ENCODE measurements at regions not wholly inside any gene's neighbourhood (a gene's known extent, or its start where the extent isn't known, plus 50 kb on each side); places are given as distances from the start of the nearest gene placed in this dataset.

DNA sequence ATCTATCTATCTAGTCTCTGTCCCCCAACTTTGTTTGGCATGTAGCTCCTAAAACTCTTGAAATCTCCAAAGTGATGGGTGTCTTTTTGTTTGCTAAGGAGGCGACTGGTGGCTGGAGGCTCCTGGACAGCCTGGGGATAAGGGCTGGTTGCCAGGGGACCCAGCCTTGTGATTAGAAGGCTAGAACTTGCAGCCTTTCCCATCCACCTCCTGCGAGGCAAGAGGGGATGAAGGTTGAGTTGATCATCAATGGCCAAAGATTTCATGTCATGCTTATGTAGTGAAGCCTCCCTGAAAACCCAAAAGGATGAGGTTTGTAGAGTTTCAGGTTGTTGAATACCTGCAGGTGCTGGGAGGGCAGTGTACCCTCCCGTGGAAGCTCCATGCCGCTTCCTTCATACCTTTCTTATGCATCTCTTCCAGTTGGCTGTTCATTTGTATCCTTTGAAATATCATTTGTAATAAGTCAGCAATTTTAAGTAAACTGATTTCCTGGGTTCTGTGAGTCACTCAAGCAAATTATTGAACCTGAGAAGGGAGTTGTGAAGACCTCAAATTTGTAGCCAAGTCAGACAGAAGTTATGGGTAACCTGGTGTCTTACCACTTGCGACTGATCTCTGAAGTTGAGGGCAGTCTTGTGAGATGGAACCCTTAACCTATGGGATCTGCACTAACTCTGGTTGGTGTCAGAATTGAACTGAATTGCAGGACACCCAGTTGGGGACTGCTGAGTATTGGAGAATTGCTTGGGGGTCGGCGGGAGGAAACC, 202.4 kb downstream of the SEC14L1 start:
- DNase-seq: no peak

- no peak for DNase-seq
These were observed 203.3 kb downstream of the SEC14L1 start for GRCh38 chr17:77344038-77344437.

DNA sequence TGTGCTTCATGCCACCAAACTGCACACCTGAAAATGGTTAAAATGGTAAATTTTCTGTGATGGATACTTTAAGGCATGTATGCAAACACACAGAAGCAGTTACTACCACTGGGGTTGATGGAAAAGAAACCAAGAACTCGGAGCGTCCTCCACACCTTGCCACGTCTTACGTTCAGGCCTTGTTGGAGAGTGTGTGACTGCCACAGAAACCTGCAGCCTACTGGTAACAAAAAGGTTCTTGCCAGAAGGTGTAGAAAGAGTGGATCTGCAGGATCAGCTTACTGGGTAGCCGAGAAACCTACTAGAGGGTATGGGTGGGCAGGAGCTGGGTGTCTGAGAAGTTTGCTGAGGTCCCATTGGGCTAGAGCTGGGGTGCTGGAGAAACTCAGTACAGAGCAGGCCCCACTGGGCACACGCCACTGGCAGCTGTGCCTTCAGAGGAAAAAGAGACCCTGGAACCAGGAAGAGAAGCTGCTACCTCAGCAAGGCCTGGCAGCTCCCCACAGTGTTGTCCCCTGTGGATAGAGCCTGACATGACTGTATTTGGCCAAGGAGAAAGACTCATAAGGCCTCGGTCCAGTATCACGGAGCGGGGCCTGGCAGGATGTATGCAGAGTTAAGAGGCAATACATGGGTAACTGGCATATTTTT, 204.6 kb downstream of the SEC14L1 start:
- no peak for DNase-seq

GRCh38 chr17:77346765-77347164, 206.0 kb downstream of the SEC14L1 start:
- no peak for DNase-seq

DNA sequence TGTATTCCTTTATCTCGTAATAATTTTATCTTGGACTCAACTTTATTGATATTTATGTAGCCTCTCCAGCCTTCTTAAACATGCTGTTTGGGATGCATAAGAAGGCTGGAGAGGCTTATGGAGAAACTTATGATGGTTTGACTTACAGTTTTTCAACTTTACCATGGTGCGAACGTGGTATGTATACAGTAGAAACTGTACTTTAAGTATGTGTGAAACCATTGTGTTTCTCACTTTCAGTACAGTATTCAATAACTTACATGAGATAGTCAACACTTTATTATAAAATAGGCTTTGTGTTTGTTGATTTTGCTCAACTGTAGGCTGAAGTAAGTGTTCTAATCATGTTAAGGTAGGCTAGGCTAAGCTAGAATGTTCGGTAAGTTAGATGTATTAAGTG, 206.8 kb downstream of the SEC14L1 start:
- DNase-seq: no peak

- no peak for DNase-seq
These were observed 209.4 kb downstream of the SEC14L1 start for GRCh38 chr17:77349976-77350830.

- no peak for DNase-seq
These were observed 211.7 kb downstream of the SEC14L1 start for GRCh38 chr17:77352441-77352840.

DNA sequence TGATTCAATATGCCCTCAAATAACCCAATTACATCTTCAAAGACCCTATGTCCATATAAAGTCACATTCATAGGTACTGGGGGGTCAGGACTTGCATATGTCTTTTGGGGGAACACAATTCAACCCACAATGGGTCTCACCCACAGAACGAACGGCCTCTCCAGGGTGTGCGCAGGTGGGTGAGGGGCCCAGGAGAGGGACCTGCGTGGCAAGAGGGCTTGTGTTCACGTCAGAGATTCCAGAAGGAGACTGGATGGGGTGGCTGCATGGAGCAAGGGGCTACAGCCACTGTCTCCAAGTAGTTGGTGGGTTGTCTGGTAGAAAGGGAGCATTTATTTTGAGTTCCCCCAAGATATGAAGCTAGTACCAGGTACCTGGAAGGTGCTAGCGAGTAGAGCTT, 212.2 kb downstream of the SEC14L1 start:
- no peak for DNase-seq

DNA sequence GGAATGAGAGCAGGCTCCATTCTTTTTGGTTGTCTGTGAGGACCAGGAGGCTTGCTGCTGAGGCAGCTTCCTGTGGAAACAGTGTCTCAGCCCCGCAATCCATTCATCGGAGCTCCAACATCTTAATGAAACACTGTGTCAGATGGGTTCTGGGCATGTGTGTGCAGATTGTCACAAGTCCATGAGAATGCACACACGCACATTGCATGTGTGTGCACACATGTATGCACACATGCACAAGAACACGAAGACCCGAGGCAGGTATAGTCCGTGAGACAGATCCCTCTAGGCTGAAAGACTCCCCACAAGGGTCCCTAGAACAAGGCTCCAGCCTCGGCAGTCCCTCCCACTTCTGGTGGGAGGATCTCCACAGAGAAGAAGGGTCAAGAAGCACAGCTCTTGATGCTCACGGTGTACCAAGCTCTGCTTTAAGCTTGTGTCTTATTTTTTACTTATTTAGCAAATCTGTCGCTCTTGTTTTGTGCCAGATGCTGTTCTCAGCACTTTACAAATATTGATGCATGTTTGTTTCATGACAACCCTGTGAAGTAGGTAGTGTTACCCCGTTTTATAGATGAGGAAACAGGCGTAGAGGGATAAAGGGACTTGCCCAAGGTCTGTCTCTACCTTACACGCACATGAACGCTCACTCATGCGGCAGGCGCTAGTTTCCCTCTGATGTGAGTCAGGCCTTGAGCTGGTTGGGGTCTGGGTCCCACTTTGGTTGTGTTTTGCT, 213.1 kb downstream of the SEC14L1 start:
- no peak for DNase-seq

- no peak for DNase-seq
These were observed 213.6 kb downstream of the SEC14L1 start for GRCh38 chr17:77354420-77354669.

DNA sequence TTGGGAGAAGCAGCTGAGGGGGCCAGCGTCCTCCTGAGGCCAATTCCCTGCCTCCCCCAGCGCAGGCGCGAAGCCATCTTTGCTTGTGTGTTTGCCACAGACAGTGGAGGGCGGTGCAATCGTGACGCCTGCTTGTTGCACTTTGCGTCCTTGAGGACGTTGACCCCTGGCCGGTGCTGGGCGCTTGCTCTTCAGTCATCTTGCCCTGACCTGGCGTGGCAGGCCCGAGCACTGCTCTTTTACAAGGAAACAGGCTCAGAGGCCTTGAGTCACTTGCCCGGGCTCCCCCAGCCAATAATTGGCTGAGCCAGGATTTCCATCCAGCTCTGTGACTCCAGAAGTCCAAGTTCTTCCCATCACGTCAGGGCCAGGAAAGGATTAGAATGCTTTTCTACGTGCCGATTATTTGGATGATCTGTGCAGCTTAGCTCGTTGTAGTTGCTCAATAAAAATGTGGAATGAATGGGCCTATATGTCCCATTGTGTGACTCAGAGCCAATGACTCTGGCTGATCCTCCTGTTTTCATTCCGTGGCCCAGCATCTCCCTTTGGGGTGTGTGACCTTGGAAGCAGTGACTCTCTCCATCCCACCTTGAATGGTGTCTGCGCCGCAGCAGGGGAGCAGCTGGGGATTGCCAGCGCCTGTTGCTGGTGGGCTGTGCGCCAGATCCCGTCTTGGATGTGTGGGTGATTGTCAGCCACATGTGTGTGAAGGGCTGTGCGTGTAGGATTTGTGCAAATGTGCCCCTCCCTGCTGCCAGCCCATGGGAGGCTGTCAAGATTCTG, 214.1 kb downstream of the SEC14L1 start:
- DNase-seq: no peak

- DNase-seq: no peak
These were observed 215.4 kb downstream of the SEC14L1 start for GRCh38 chr17:77356109-77356689.

- no peak for DNase-seq
These were observed 216.0 kb downstream of the SEC14L1 start for GRCh38 chr17:77356690-77357201.

DNA sequence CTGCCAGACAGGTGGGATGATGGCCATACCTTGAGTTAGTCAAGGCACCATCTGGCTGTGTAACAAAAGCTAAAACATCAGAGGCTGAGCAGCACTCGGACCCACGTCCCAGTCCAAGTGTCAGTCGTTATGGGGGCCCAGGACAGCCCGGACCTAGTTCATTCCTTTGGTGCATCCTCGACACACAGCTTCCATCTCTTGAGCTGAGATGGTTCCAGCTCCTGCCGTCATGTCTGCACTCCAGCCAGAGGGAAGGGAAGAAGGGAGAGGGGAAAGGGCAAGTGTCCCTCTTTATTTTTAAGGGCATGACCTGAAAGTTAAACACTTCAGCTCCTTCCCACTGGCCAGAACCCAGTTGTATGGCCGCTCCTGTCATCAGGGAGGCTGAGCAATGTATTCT, 218.0 kb downstream of the SEC14L1 start:
- no peak for DNase-seq

GRCh38 chr17:77359236-77359635, 218.5 kb downstream of the SEC14L1 start:
- no peak for DNase-seq

DNA sequence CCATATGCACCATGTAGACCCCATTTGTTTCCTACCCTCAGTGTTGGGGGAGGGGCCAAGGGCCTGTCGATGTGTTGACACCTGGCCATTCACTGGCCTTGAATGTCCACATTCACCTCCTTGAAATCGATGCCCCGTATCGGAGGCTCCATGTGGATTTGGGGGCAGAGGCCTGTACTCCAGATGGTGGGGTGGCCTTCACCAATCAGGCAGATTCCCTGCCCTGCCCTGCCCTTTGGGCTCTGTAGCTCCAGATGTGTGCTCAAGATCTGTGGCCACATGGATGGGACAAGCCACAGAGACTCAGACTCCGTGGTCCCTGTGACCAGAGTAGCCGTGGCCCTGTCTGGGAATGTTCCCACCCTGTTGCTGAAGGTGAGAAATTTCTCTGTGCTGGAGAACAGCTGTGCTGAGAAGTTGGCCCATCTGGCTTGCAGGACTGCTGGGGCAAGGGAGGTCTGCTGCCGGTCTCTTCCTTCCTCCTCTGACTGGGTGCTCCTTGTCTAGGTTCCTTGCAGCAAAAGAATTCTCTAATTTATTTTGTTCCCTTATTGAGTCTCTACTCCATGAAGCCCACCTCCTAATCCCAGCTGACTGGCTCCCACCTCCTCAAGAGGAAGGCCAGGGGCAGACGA, 221.3 kb downstream of the SEC14L1 start:
- no peak for DNase-seq

- no peak for DNase-seq
These were observed 223.1 kb downstream of the SEC14L1 start for GRCh38 chr17:77363821-77364361.

DNA sequence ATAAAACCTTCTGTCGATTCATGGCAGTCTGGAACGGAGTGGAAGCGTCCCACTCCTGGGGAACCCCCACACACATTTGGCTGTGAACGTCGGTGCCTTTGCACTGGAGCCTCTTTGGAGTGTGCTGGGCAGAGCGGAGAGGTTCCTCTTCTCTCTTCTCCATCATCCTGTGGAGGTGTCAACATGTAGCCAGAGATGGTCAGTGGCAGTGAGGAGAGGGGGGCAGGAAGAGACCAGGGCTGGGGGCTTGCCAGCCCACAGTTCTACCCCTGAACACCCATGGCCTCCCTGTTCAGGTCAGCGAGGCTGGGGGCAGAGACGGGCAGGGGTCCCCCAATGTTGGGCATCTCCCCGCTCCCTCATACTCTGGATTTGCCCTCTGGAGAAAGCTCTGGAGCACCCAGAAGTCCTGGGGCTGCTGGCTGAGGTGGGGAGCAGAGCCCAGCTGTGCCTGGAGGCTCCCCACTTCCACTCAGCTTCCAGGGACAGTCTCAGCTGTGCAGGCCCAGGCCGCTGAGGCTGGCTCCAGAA, 223.7 kb downstream of the SEC14L1 start:
- no peak for DNase-seq

DNA sequence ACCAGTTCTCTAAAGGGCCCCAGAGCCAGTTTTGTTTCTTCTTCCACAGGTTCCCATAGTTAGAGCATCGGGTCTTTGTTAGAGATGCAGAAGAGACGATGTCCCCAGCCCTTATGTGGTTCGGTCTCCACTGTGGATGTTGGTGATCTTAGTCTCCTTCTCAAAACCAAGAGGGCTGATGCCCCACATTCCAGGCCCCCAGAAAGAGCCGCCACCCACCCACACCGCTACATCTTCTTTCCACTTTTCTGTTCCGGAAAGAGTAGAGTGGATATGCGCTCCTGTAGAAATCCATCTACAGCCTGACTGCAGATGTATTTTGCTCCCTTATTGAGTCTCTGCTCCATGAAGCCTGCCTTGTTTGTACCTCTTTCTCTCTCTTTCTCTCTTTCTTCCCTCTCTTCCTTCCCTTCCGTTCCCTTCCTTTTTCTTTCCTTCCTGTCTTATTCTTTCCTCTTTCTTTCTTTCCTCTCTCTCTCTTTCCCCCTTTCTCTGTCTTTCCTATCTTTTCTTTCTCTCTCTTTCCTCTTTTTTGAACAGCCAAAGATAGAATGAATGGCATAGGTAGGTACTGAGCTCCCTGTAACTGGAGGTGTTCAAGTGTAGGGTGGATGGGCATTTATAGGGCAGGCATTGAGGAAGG, 224.3 kb downstream of the SEC14L1 start:
- DNase-seq: no peak

- DNase-seq: peak; percentile 88
These were observed 224.9 kb downstream of the SEC14L1 start for GRCh38 chr17:77365584-77366186.
